ENCODE measurements at regions not wholly inside any gene's neighbourhood (a gene's known extent, or its start where the extent isn't known, plus 50 kb on each side); places are given as distances from the start of the nearest gene placed in this dataset.

- DNase-seq (ENCODE audit: low spot score): peak; percentile 38
Measured at GRCh38 chr1:54497338-54497737, 50.7 kb upstream of the ACOT11 start.

- no peak for DNase-seq (ENCODE audit: low spot score)
Measured at GRCh38 chr1:54495954-54496353, 52.1 kb upstream of the ACOT11 start.

GRCh38 chr1:54493608-54494007 lies 54.4 kb upstream of the ACOT11 start:
- DNase-seq (ENCODE audit: low spot score): no peak

- DNase-seq (ENCODE audit: low spot score): no peak
Measured at GRCh38 chr1:54490361-54491248, 57.4 kb upstream of the ACOT11 start.

- DNase-seq (ENCODE audit: low spot score): no peak
Measured at GRCh38 chr1:54489627-54490250, 58.3 kb upstream of the ACOT11 start.

- peak; percentile 75 for DNase-seq (ENCODE audit: low spot score)
Measured at GRCh38 chr1:54488779-54489626, 59.0 kb upstream of the ACOT11 start.

- DNase-seq (ENCODE audit: low spot score): peak; percentile 59
Measured at GRCh38 chr1:54488065-54488750, 59.8 kb upstream of the ACOT11 start.

GRCh38 chr1:54487571-54488050 lies 60.4 kb upstream of the ACOT11 start:
- no peak for DNase-seq (ENCODE audit: low spot score)

GRCh38 chr1:54486907-54487306 lies 61.1 kb upstream of the ACOT11 start:
- peak; percentile 22 for DNase-seq (ENCODE audit: low spot score)

GRCh38 chr1:54485416-54485815 lies 62.6 kb upstream of the ACOT11 start:
- DNase-seq (ENCODE audit: low spot score): no peak

- DNase-seq (ENCODE audit: low spot score): no peak
Measured at GRCh38 chr1:54483875-54484437, 64.1 kb upstream of the ACOT11 start.

GRCh38 chr1:54481201-54481884 lies 66.7 kb upstream of the ACOT11 start:
- DNase-seq (ENCODE audit: low spot score): no peak

GRCh38 chr1:54480525-54480848 lies 67.5 kb upstream of the ACOT11 start:
- DNase-seq (ENCODE audit: low spot score): no peak

- DNase-seq (ENCODE audit: low spot score): no peak
Measured at GRCh38 chr1:54479841-54480524, 68.0 kb upstream of the ACOT11 start.

GRCh38 chr1:54479251-54479650 lies 68.8 kb upstream of the ACOT11 start:
- DNase-seq (ENCODE audit: low spot score): no peak

- peak; percentile 47 for DNase-seq (ENCODE audit: low spot score)
Measured at GRCh38 chr1:54477153-54477561, 70.9 kb upstream of the ACOT11 start.

- DNase-seq (ENCODE audit: low spot score): no peak
Measured at GRCh38 chr1:54476530-54477109, 70.4 kb upstream of the SSBP3 start.

GRCh38 chr1:54475946-54476516 lies 69.8 kb upstream of the SSBP3 start:
- peak; percentile 39 for DNase-seq (ENCODE audit: low spot score)

- peak; percentile 77 for DNase-seq (ENCODE audit: low spot score)
Measured at GRCh38 chr1:54475357-54475881, 69.2 kb upstream of the SSBP3 start.

All from NAMALWA (cell line).